HG03439 (cell line): ENCODE measurements at regions not wholly inside any gene's neighbourhood (a gene's known extent, or its start where the extent isn't known, plus 50 kb on each side); places are given as distances from the start of the nearest gene placed in this dataset.
"Not testable (repeated sequence)": the region's sequence is repeated elsewhere in the genome, so short reads cannot be mapped to it uniquely, and the experiment has no call there.

Experiments
- ATAC-seq: cut with Tn5 transposase; IDR thresholded peaks from one replicate; pipeline ENCODE4 v1.9.1; 2021; ENCODE audit warnings: mild to moderate bottlenecking, moderate library complexity; ENCODE audit not compliant: unreplicated experiment

- ATAC-seq, result no peak
Measured at GRCh38 chr1:185681034-185681633, 53.1 kb upstream of the HMCN1 start.

GRCh38 chr1:185680453-185680852 is 53.7 kb upstream of the HMCN1 start:
- ATAC-seq, result no peak

- no peak for ATAC-seq
Measured at GRCh38 chr1:185679220-185679619, 55.0 kb upstream of the HMCN1 start.

GRCh38 chr1:185676969-185677368 is 57.2 kb upstream of the HMCN1 start:
- ATAC-seq, result no peak

- no peak for ATAC-seq
Measured at GRCh38 chr1:185674201-185674600, 60.0 kb upstream of the HMCN1 start.

GRCh38 chr1:185672719-185673360 is 61.4 kb upstream of the HMCN1 start:
- ATAC-seq, result no peak

GRCh38 chr1:185670187-185670627 is 64.0 kb upstream of the HMCN1 start:
- ATAC-seq, result no peak

- no peak for ATAC-seq
Measured at GRCh38 chr1:185668013-185668412, 66.2 kb upstream of the HMCN1 start.

- ATAC-seq, result no peak
Measured at GRCh38 chr1:185666582-185666981, 67.6 kb upstream of the HMCN1 start.

GRCh38 chr1:185663771-185664296 is 70.4 kb upstream of the HMCN1 start:
- ATAC-seq, result no peak

GRCh38 chr1:185663332-185663731 is 70.9 kb upstream of the HMCN1 start:
- ATAC-seq, result no peak

GRCh38 chr1:185661971-185662370 is 72.2 kb upstream of the HMCN1 start:
- no peak for ATAC-seq

GRCh38 chr1:185656663-185657062 is 77.5 kb upstream of the HMCN1 start:
- ATAC-seq, result no peak

GRCh38 chr1:185654952-185655314 is 79.3 kb upstream of the HMCN1 start:
- ATAC-seq, result no peak

GRCh38 chr1:185654199-185654951 is 79.8 kb upstream of the HMCN1 start:
- ATAC-seq, result no peak

- ATAC-seq, result no peak
Measured at GRCh38 chr1:185653615-185654014, 80.6 kb upstream of the HMCN1 start.

GRCh38 chr1:185652348-185652747 is 81.8 kb upstream of the HMCN1 start:
- ATAC-seq, result no peak

- no peak for ATAC-seq
Measured at GRCh38 chr1:185650602-185651230, 83.5 kb upstream of the HMCN1 start.

- no peak for ATAC-seq
Measured at GRCh38 chr1:185648858-185649589, 85.2 kb upstream of the HMCN1 start.

- not testable (repeated sequence) for ATAC-seq
Measured at GRCh38 chr1:185647597-185648267, 86.5 kb upstream of the HMCN1 start.
